ENCODE measurements at regions not wholly inside any gene's neighbourhood (a gene's known extent, or its start where the extent isn't known, plus 50 kb on each side); places are given as distances from the start of the nearest gene placed in this dataset.
A peak's percentile ranks its signal among the peaks of the same experiment; 100 is the strongest.

DNA sequence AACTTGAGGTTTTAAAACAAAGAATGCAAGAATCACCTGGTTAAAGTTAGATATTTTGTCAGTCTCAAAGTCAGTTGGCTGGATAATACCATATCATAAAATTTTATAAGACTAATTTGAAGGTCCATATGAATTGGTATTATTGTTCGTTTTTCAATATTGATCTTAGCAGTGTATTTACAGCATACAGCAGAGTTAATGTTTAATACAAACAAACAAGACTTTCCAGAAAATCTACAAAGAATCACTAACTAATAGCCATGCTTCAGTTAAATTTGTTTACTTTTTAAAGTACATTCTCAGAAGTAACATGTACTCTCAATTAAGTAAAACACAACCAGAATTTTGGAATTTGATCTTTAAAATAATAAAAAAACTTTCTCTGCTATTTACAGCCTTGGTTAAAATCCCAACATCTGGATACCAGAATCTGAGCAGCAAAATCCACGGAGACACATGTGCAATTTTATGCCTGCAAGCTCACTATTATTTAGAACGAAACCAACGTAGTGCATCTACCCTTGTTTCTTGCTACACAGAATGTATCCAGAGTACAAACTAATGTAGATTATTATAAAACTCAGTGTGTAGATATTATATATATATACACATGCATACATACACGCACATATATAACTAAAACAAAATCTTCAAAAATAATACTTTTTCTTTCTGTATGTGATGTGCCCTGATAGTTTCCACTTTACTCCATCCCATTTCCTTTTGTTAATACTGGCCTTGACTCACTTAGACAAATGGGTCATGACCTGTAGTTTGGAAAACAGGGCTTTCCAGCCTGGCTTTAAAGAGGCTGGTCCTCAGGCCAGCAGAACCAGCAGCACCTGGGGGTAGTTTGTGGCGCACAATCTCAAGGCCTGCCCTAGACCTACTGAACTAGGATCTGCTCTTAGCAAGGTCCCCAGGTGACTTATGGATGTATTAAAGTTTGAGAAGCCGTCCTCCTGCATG, 63.6 kb upstream of the ERG start:
- CTCF ChIA-PET (ENCODE audit: low intra/inter-chr PET ratio, low total read pairs) = no interaction called here
- H3K4me3 ChIP-seq (replicated peaks in 1 of 3; ENCODE audit: insufficient read depth in 1 of 3, low read depth in 2 of 3, low read length in 3 of 3) = no peak overlapping the region; a peak in 1 of 6 replicates
- no peak overlapping the region for H3K27ac ChIP-seq (ENCODE audit: extremely low read length, insufficient read depth, low read length)
- WGBS (ENCODE audit: low lambda C conversion rate) = 27% methylated on average over 7 of the region's 7 CpGs
- ATAC-seq (no peak), FAIRE-seq (no peak), DNase-seq (ENCODE audit: low spot score) (no peak)
- H3K79me2 ChIP-seq (ENCODE audit: insufficient read depth, low read length) = no peaks in the 10 kb centered on the region
- H3K9me3 ChIP-seq (ENCODE audit: low read length) = no peaks in the 10 kb centered on the region
- peaks cover 0 to 23% of the 10 kb centered on the region in 2 experiments; a peak in 3 of 5 replicates for H3K27me3 ChIP-seq (ENCODE audit: control insufficient read depth in 1 of 2, insufficient read depth in 2 of 2, low read length in 2 of 2)
- H4K20me1 ChIP-seq (ENCODE audit: insufficient read depth, low read length) = no peaks in the 10 kb centered on the region
- intact Hi-C loops (cut with micrococcal nuclease; ENCODE audit: unreplicated experiment) (no loop called here), in situ Hi-C loops (cut with HindIII; ENCODE audit: extremely low pct_ligation_motif_present, low pct_unique_long_range_greater_than_20kb) (no loop called here)
- H2AFZ ChIP-seq (ENCODE audit: low read length) = no peak overlapping the region
- no peaks in the 10 kb centered on the region for H3K36me3 ChIP-seq (replicated peaks in 1 of 2; ENCODE audit: control insufficient read depth in 1 of 2, insufficient read depth in 2 of 2, low read length in 2 of 2)
- peaks cover 32% of the 10 kb centered on the region for H3K4me1 ChIP-seq (ENCODE audit: insufficient read depth, low read length)
- no TSS peak for BruUV-seq (replicated peaks)
- H3K9ac ChIP-seq (ENCODE audit: insufficient read depth, low read depth, low read length) = no peak overlapping the region
- peak overlapping the region; percentile 49 for H3K4me2 ChIP-seq (ENCODE audit: low read depth, low read length)
- POLR2A ChIA-PET = no interaction called here
- peak; percentile 39; the same call in 1 of the 2 replicates for TF ChIP-seq SOX5 (CRISPR knock-in tag; IDR thresholded peaks at IDR 0.05; ENCODE audit: borderline replicate concordance)
- TF ChIP-seq ZNF362 (CRISPR knock-in tag; IDR thresholded peaks at IDR 0.05; ENCODE audit: borderline replicate concordance) = no peak
- TF ChIP-seq RFX1 (IDR thresholded peaks at IDR 0.05) = no peak
- peak; percentile 59; the same call in 1 of the 2 replicates for TF ChIP-seq FOXA3 (CRISPR knock-in tag; IDR thresholded peaks at IDR 0.05)
- TF ChIP-seq, protein P1, sequence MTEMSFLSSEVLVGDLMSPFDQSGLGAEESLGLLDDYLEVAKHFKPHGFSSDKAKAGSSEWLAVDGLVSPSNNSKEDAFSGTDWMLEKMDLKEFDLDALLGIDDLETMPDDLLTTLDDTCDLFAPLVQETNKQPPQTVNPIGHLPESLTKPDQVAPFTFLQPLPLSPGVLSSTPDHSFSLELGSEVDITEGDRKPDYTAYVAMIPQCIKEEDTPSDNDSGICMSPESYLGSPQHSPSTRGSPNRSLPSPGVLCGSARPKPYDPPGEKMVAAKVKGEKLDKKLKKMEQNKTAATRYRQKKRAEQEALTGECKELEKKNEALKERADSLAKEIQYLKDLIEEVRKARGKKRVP (CRISPR knock-in tag; IDR thresholded peaks at IDR 0.05) = 0 out of 4 replicates have a peak, but pooled peaks of 1 of the 2 experiments have one; percentile 10
- TF ChIP-seq SP1 (IDR thresholded peaks at IDR 0.05) = no peak
- no peak for TF ChIP-seq SP1 (CRISPR knock-in tag; IDR thresholded peaks at IDR 0.05)
- TF ChIP-seq SRY (CRISPR knock-in tag; IDR thresholded peaks at IDR 0.05) = no peak
- TF ChIP-seq ZNF160 (CRISPR knock-in tag; IDR thresholded peaks at IDR 0.05) = no peak
- TF ChIP-seq ZBTB26 (CRISPR knock-in tag; IDR thresholded peaks at IDR 0.05; ENCODE audit: borderline replicate concordance) = no peak
- TF ChIP-seq NFIC (IDR thresholded peaks at IDR 0.05; ENCODE audit: low read length) = peak; percentile 27; the same call in 1 of the 2 replicates
- TF ChIP-seq EP300 (IDR thresholded peaks at IDR 0.05; ENCODE audit: low read depth in 2 of 2, low read length in 2 of 2) = peak in 1 of 2 experiments; percentile 22; a peak in 1 of 4 replicates
- TF ChIP-seq EP300 (CRISPR knock-in tag; IDR thresholded peaks at IDR 0.05; ENCODE audit: borderline replicate concordance) = no peak
- TF ChIP-seq HDAC6 (IDR thresholded peaks at IDR 0.05; ENCODE audit: low read depth, low read length) = no peak
- TF ChIP-seq, protein P2, sequence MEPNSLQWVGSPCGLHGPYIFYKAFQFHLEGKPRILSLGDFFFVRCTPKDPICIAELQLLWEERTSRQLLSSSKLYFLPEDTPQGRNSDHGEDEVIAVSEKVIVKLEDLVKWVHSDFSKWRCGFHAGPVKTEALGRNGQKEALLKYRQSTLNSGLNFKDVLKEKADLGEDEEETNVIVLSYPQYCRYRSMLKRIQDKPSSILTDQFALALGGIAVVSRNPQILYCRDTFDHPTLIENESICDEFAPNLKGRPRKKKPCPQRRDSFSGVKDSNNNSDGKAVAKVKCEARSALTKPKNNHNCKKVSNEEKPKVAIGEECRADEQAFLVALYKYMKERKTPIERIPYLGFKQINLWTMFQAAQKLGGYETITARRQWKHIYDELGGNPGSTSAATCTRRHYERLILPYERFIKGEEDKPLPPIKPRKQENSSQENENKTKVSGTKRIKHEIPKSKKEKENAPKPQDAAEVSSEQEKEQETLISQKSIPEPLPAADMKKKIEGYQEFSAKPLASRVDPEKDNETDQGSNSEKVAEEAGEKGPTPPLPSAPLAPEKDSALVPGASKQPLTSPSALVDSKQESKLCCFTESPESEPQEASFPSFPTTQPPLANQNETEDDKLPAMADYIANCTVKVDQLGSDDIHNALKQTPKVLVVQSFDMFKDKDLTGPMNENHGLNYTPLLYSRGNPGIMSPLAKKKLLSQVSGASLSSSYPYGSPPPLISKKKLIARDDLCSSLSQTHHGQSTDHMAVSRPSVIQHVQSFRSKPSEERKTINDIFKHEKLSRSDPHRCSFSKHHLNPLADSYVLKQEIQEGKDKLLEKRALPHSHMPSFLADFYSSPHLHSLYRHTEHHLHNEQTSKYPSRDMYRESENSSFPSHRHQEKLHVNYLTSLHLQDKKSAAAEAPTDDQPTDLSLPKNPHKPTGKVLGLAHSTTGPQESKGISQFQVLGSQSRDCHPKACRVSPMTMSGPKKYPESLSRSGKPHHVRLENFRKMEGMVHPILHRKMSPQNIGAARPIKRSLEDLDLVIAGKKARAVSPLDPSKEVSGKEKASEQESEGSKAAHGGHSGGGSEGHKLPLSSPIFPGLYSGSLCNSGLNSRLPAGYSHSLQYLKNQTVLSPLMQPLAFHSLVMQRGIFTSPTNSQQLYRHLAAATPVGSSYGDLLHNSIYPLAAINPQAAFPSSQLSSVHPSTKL (CRISPR knock-in tag; IDR thresholded peaks at IDR 0.05) = peak; percentile 65
- no peak; the same call in 1 of the 2 replicates for TF ChIP-seq NR2F6 (IDR thresholded peaks at IDR 0.05)
- TF ChIP-seq NR2F6 (CRISPR knock-in tag; IDR thresholded peaks at IDR 0.05) = 0 out of 2 replicates have a peak, but pooled peaks have one; percentile 24
- TF ChIP-seq ZBTB38 (CRISPR knock-in tag; IDR thresholded peaks at IDR 0.05) = no peak
